ENCODE measurements at regions not wholly inside any gene's neighbourhood (a gene's known extent, or its start where the extent isn't known, plus 50 kb on each side); places are given as distances from the start of the nearest gene placed in this dataset.

DNA sequence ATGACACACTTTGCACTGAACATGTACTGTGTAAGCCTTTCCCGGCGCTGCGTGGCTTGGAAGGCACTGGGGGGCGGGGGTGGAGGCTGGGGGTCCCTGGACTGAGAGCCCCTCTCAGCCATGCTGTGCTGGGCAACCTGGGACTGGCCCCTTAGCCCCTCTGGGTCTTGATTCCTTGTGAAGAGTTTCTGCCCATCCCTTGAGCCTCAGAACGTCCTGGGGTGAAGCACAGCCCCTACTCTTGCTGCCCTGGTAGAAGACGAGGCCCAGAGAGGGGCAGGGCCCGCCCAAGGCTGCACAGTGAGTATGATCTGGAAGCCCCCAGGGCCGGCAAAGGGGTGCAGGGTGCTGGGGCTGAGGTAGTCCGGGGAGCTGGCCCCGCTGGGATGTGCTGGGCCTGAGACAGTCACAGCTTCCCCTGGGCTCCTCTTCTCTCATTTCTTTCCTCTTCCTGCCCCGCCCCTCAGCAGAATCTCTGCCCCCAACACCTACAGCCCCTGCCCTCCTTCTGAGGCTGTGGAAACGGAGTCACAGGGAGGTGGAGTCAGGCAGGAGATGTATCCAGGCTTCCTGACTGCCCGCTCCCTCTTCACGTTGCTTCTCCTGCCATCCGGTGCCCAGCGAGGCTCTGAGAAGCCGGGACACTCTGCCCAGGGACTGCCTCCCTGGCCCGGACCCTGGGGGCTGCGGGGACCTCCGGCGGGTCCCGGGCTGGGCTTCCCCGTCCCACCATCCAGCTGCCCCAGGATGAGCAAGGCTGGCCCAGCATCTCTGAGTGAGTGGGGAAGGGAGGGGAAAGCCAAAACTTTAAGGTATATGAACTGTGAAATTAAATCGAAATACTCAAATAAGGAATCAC lies 60.5 kb downstream of the UNCX start:
- TF ChIP-seq CTCF (IDR thresholded peaks at IDR 0.05) (no peak), ZFX (IDR thresholded peaks at IDR 0.05; ENCODE audit: borderline replicate concordance) (no peak)
